H1 (cell line): ENCODE measurements at regions not wholly inside any gene's neighbourhood (a gene's known extent, or its start where the extent isn't known, plus 50 kb on each side); places are given as distances from the start of the nearest gene placed in this dataset.

Experiments
- CTCF ChIP-seq, 3 experiments: IDR thresholded peaks; 1 replicate in 2 of 3; 2 replicates in 1 of 3; pipeline versions ENCODE4 v1.5.1 to v1.6.1; 2011; ENCODE audit warnings: low read length in 3 of 3, mild to moderate bottlenecking in 3 of 3, inconsistent platforms in 2 of 3, low read depth in 1 of 3, moderate library complexity in 1 of 3; ENCODE audit not compliant: insufficient read depth in 1 of 3; ENCODE audit errors: control extremely low read depth in 1 of 3
- NANOG ChIP-seq: IDR thresholded peaks from 2 replicates; pipeline ENCODE4 v1.6.1; 2011; ENCODE audit warnings: low read length, low read depth, mild to moderate bottlenecking, inconsistent platforms; ENCODE audit not compliant: insufficient read depth, poor library complexity, severe bottlenecking
- POLR2A ChIP-seq, 2 experiments: IDR thresholded peaks; 1 replicate in 1 of 2; 2 replicates in 1 of 2; pipeline ENCODE4 v1.6.1; 2011; ENCODE audit warnings: low read depth in 2 of 2, low read length in 2 of 2, mild to moderate bottlenecking in 2 of 2; ENCODE audit errors: control extremely low read depth in 1 of 2
- POLR2AphosphoS5 ChIP-seq: IDR thresholded peaks from 2 replicates; pipeline ENCODE4 v1.6.1; 2011; ENCODE audit warnings: low read depth, low read length
- POU5F1 ChIP-seq: IDR thresholded peaks from 2 replicates; pipeline ENCODE4 v1.6.1; 2011; ENCODE audit warnings: low read depth, mild to moderate bottlenecking, low read length, moderate library complexity
- RAD21 ChIP-seq, 2 experiments: IDR thresholded peaks in 1 of 2; conservative IDR thresholded peaks in 1 of 2; 2 replicates each; pipeline ENCODE4 v1.6.1; 2011; ENCODE audit warnings: low read depth in 2 of 2, low read length in 2 of 2, improper control_type of control experiment in 1 of 2, inconsistent platforms in 1 of 2, mild to moderate bottlenecking in 1 of 2, moderate library complexity in 1 of 2
- RBBP5 ChIP-seq: IDR thresholded peaks from 2 replicates; pipeline ENCODE4 v1.7.1; 2012; ENCODE audit warnings: low read depth, mild to moderate bottlenecking, inconsistent platforms, low read length, moderate library complexity, borderline replicate concordance
- SP1 ChIP-seq: IDR thresholded peaks from 2 replicates; pipeline ENCODE4 v1.6.1; 2011; ENCODE audit warnings: low read depth, low read length
- USF2 ChIP-seq: IDR thresholded peaks from 2 replicates; pipeline ENCODE4 v1.6.1; 2011; ENCODE audit warnings: low read length, improper control_type of control experiment

GRCh38 chr1:168982778-168983177, 123.7 kb upstream of the ATP1B1 start:
- TF ChIP-seq POU5F1 (no peak), RBBP5 (no peak), USF2 (no peak), CTCF (IDR thresholded peaks at IDR 0.05; ENCODE audit: control extremely low read depth in 1 of 3, insufficient read depth in 1 of 3, low read depth in 1 of 3, low read length in 3 of 3) (no peak), SP1 (no peak), POLR2AphosphoS5 (no peak), POLR2A (IDR thresholded peaks at IDR 0.05; ENCODE audit: control extremely low read depth in 1 of 2, low read depth in 2 of 2, low read length in 2 of 2) (no peak), NANOG (no peak), RAD21 (IDR thresholded peaks at IDR 0.05 in 1 of 2, conservative IDR thresholded peaks at IDR 0.05 in 1 of 2; ENCODE audit: low read depth in 2 of 2, low read length in 2 of 2) (no peak)
